H9 (cell line): ENCODE measurements at regions not wholly inside any gene's neighbourhood (a gene's known extent, or its start where the extent isn't known, plus 50 kb on each side); places are given as distances from the start of the nearest gene placed in this dataset.

Experiments
- DNase-seq: peaks from one replicate; pipeline ENCODE4 v3.0.0-alpha.2; 2017
- H2AFZ ChIP-seq: one replicate; pipeline ENCODE4 v1.6.1; 2013; ENCODE audit warnings: mild to moderate bottlenecking, low read length, control low read depth, moderate library complexity
- H2AK5ac ChIP-seq: 2 replicates; pipeline ENCODE4 v1.6.1; 2013; ENCODE audit warnings: low read length, control low read depth, mixed read lengths; ENCODE audit not compliant: insufficient read length
- H2BK120ac ChIP-seq: one replicate; pipeline ENCODE4 v1.6.1; 2013; ENCODE audit warnings: low read depth, mild to moderate bottlenecking, low read length, control low read depth, inconsistent platforms; ENCODE audit not compliant: poor library complexity, severe bottlenecking
- H2BK12ac ChIP-seq: 2 replicates; pipeline ENCODE4 v1.6.1; 2013; ENCODE audit warnings: low read length, control low read depth, mixed read lengths, low read depth; ENCODE audit not compliant: insufficient read length
- H2BK15ac ChIP-seq: 2 replicates; pipeline ENCODE4 v1.6.1; 2013; ENCODE audit warnings: low read depth, low read length, control low read depth
- H2BK20ac ChIP-seq: one replicate; pipeline ENCODE4 v1.6.1; 2013; ENCODE audit warnings: low read depth, mild to moderate bottlenecking, low read length, control low read depth, inconsistent platforms; ENCODE audit not compliant: poor library complexity, severe bottlenecking
- H2BK5ac ChIP-seq: 2 replicates; pipeline ENCODE4 v1.6.1; 2013; ENCODE audit warnings: low read length, control low read depth, mixed read lengths; ENCODE audit not compliant: insufficient read length
- H3K14ac ChIP-seq: 2 replicates; pipeline ENCODE4 v1.6.1; 2013; ENCODE audit warnings: low read length, control low read depth; ENCODE audit not compliant: insufficient read depth
- H3K18ac ChIP-seq: 2 replicates; pipeline ENCODE4 v1.6.1; 2013; ENCODE audit warnings: low read depth, mild to moderate bottlenecking, mixed read lengths, low read length, control low read depth; ENCODE audit not compliant: insufficient read length
- H3K23ac ChIP-seq: 2 replicates; pipeline ENCODE4 v1.6.1; 2013; ENCODE audit warnings: low read length, control low read depth, mixed read lengths, low read depth; ENCODE audit not compliant: insufficient read length
- H3K23me2 ChIP-seq: 2 replicates; pipeline ENCODE4 v1.6.1; 2013; ENCODE audit warnings: low read depth, mild to moderate bottlenecking, mixed read lengths, low read length, control low read depth; ENCODE audit not compliant: insufficient read length, poor library complexity, severe bottlenecking
- H3K27ac ChIP-seq: 2 replicates; pipeline ENCODE4 v1.5.1; 2013; ENCODE audit warnings: low read length, control low read depth, mixed read lengths, low read depth; ENCODE audit not compliant: insufficient read length
- H3K27me3 ChIP-seq: 2 replicates; pipeline ENCODE4 v1.6.1; 2013; ENCODE audit warnings: low read length, control low read depth, inconsistent platforms; ENCODE audit not compliant: insufficient read depth
- H3K4ac ChIP-seq: 2 replicates; pipeline ENCODE4 v1.6.1; 2013; ENCODE audit warnings: low read depth, mild to moderate bottlenecking, control low read depth, inconsistent platforms, low read length, moderate library complexity
- H3K4me1 ChIP-seq: 2 replicates; pipeline ENCODE4 v1.6.1; 2013; ENCODE audit warnings: low read length, control low read depth, inconsistent platforms; ENCODE audit not compliant: insufficient read depth
- H3K4me2 ChIP-seq: 2 replicates; pipeline ENCODE4 v1.6.1; 2013; ENCODE audit warnings: low read length, control low read depth, mixed read lengths; ENCODE audit not compliant: insufficient read length, insufficient read depth
- H3K56ac ChIP-seq: 2 replicates; pipeline ENCODE4 v1.6.1; 2013; ENCODE audit warnings: low read depth, mild to moderate bottlenecking, mixed read lengths, low read length, control low read depth; ENCODE audit not compliant: insufficient read length
- H3K79me1 ChIP-seq: 2 replicates; pipeline ENCODE4 v1.6.1; 2013; ENCODE audit warnings: low read depth, mild to moderate bottlenecking, moderate library complexity, low read length, control low read depth, inconsistent platforms; ENCODE audit not compliant: insufficient read depth, poor library complexity, severe bottlenecking
- H3K79me2 ChIP-seq: 2 replicates; pipeline ENCODE4 v1.6.1; 2013; ENCODE audit warnings: low read length, control low read depth, inconsistent platforms; ENCODE audit not compliant: insufficient read depth
- H3K9ac ChIP-seq: 2 replicates; pipeline ENCODE4 v1.6.1; 2013; ENCODE audit warnings: low read length, control low read depth, mixed read lengths; ENCODE audit not compliant: insufficient read length; ENCODE audit errors: extremely low read depth
- H3K9me3 ChIP-seq: one replicate; pipeline ENCODE4 v1.6.1; 2013; ENCODE audit warnings: low read depth, low read length, inconsistent platforms; ENCODE audit not compliant: control insufficient read depth
- H3T11ph ChIP-seq: one replicate; pipeline ENCODE4 v1.6.1; 2013; ENCODE audit warnings: mild to moderate bottlenecking, low read length, control low read depth, inconsistent platforms
- H4K20me1 ChIP-seq: one replicate; pipeline ENCODE4 v1.6.1; 2013; ENCODE audit not compliant: control insufficient read depth, insufficient read length, insufficient read depth
- H4K5ac ChIP-seq: 2 replicates; pipeline ENCODE4 v1.6.1; 2013; ENCODE audit warnings: low read depth, mild to moderate bottlenecking, mixed read lengths, low read length, control low read depth; ENCODE audit not compliant: insufficient read length
- H4K8ac ChIP-seq: replicated peaks from 2 replicates; pipeline ENCODE4 v1.6.1; 2013; ENCODE audit warnings: low read length, control low read depth, mixed read lengths, low read depth; ENCODE audit not compliant: insufficient read length
- H4K91ac ChIP-seq: 2 replicates; pipeline ENCODE4 v1.6.1; 2013; ENCODE audit warnings: low read depth, mild to moderate bottlenecking, moderate library complexity, mixed read lengths, low read length, control low read depth; ENCODE audit not compliant: insufficient read length
- H3K27ac Mint-ChIP-seq, 3 experiments: 2 replicates in 2 of 3; 3 replicates in 1 of 3; pipeline ENCODE4 v1.8.0; 2020 to 2021; ENCODE audit warnings: mixed read lengths in 3 of 3, mild to moderate bottlenecking in 1 of 3, moderate library complexity in 1 of 3
- H3K27me3 Mint-ChIP-seq: 2 replicates; pipeline ENCODE4 v1.8.0; 2021; ENCODE audit warnings: low read depth, mild to moderate bottlenecking, moderate library complexity, mixed read lengths
- H3K36me3 Mint-ChIP-seq, 3 experiments: 2 replicates in 2 of 3; 3 replicates in 1 of 3; pipeline ENCODE4 v1.8.0; 2020 to 2021; ENCODE audit warnings: low read depth in 3 of 3, mixed read lengths in 3 of 3; ENCODE audit not compliant: insufficient read depth in 1 of 3
- H3K4me1 Mint-ChIP-seq, 2 experiments: 2 replicates each; pipeline ENCODE4 v1.8.0; 2020; ENCODE audit warnings: mixed read lengths in 2 of 2
- H3K4me3 Mint-ChIP-seq, 2 experiments: 2 replicates in 1 of 2; 3 replicates in 1 of 2; pipeline ENCODE4 v1.8.0; 2020 to 2021; ENCODE audit warnings: mild to moderate bottlenecking in 2 of 2, mixed read lengths in 2 of 2, moderate library complexity in 1 of 2
- H3K9me3 Mint-ChIP-seq, 2 experiments: 2 replicates in 1 of 2; 3 replicates in 1 of 2; pipeline ENCODE4 v1.8.0; 2020; ENCODE audit warnings: mild to moderate bottlenecking in 2 of 2, mixed read lengths in 2 of 2, moderate library complexity in 1 of 2
- CTCF ChIP-seq: fragments of 200-600 bp; sonication (generic); conservative IDR thresholded peaks from 3 replicates; pipeline ENCODE4 v1.8.0; 2021; ENCODE audit warnings: antibody characterized with exemption, mild to moderate bottlenecking
- WGBS: extraction: QIAGEN DNeasy Blood & Tissue Kit; methylation state at CpG from one replicate; pipeline ENCODE4 v1.1.7; 2013; ENCODE audit warnings: missing lambda C conversion rate, low lambda C conversion rate, mixed read lengths; ENCODE audit not compliant: insufficient read length; ENCODE audit errors: extremely low coverage; 5-methylcytosine and 5-hydroxymethylcytosine counted together

- Histone ChIP-seq H3K23ac (no peak overlapping the region), H3K4ac (no peak overlapping the region), H3K9me3 (no peaks in the 10 kb centered on the region), H3K9ac (no peak overlapping the region), H3K14ac (no peak overlapping the region), H4K8ac (no peak overlapping the region), H2AK5ac (no peak overlapping the region), H3K4me2 (no peak overlapping the region), H4K20me1 (no peaks in the 10 kb centered on the region), H3K23me2 (no peaks in the 10 kb centered on the region), H3K18ac (no peak overlapping the region), H3K27me3 (no peaks in the 10 kb centered on the region), H3K27ac (no peak overlapping the region), H2BK15ac (no peak overlapping the region), H2BK20ac (no peak overlapping the region), H2BK12ac (no peak overlapping the region), H3K79me2 (no peaks in the 10 kb centered on the region), H3T11ph (no peak overlapping the region), H2AFZ (no peak overlapping the region), H2BK120ac (no peak overlapping the region), H4K91ac (no peak overlapping the region), H3K4me1 (no peaks in the 10 kb centered on the region; the same call in 1 of the 2 replicates), H3K56ac (no peak overlapping the region), H4K5ac (no peak overlapping the region), H2BK5ac (no peak overlapping the region), H3K79me1 (no peaks in the 10 kb centered on the region)
- WGBS = no CpG with 5 or more reads among the region's 4 CpGs
- no peaks in the 10 kb centered on the region for H3K27me3 Mint-ChIP-seq
- peaks cover 0 to 9% (median 1%) of the 10 kb centered on the region in 3 experiments; a peak in 4 of 7 replicates for H3K36me3 Mint-ChIP-seq
- no peak for DNase-seq
- H3K4me1 Mint-ChIP-seq = peaks cover 33 to 58% of the 10 kb centered on the region in 2 experiments
- no peak overlapping the region for H3K4me3 Mint-ChIP-seq
- H3K9me3 Mint-ChIP-seq = peaks cover 4 to 8% of the 10 kb centered on the region in 2 experiments; a peak in 3 of 5 replicates
- no peak for TF ChIP-seq CTCF
- no peak overlapping the region; a peak in 1 of 7 replicates for H3K27ac Mint-ChIP-seq
Observed at GRCh38 chr2:62334009-62334408, 138.1 kb downstream of the B3GNT2 start.
